ENCODE measurements at regions not wholly inside any gene's neighbourhood (a gene's known extent, or its start where the extent isn't known, plus 50 kb on each side); places are given as distances from the start of the nearest gene placed in this dataset.
"Not testable (repeated sequence)": the region's sequence is repeated elsewhere in the genome, so short reads cannot be mapped to it uniquely, and the experiment has no call there.

- Histone ChIP-seq H3K27me3 (ENCODE audit: insufficient read depth, low read depth, severe bottlenecking) (peaks cover 24% of the 10 kb centered on the region), H3K9me3 (ENCODE audit: severe bottlenecking) (no peaks in the 10 kb centered on the region), H3K27ac (no peak overlapping the region), H3K36me3 (no peaks in the 10 kb centered on the region), H3K4me3 (ENCODE audit: low read depth, low read length) (no peak overlapping the region)
- TF ChIP-seq CTCF (IDR thresholded peaks at IDR 0.05; ENCODE audit: low read depth, low read length) = no peak
- no peak for DNase-seq
These were observed 711.5 kb upstream of the PITX2 start for GRCh38 chr4:111334361-111334760.

GRCh38 chr4:111337186-111337876, 714.5 kb upstream of the PITX2 start:
- peaks cover 21% of the 10 kb centered on the region for H3K27me3 ChIP-seq (ENCODE audit: insufficient read depth, low read depth, severe bottlenecking)
- H3K9me3 ChIP-seq (ENCODE audit: severe bottlenecking); DNase-seq; H3K4me3 ChIP-seq (ENCODE audit: low read depth, low read length); H3K36me3 ChIP-seq; H3K27ac ChIP-seq: not testable (repeated sequence)

GRCh38 chr4:111359602-111360001, 736.7 kb upstream of the PITX2 start:
- no peak for TF ChIP-seq CTCF (IDR thresholded peaks at IDR 0.05; ENCODE audit: low read depth, low read length)
- Histone ChIP-seq H3K27ac (no peak overlapping the region), H3K9me3 (ENCODE audit: severe bottlenecking) (no peaks in the 10 kb centered on the region), H3K36me3 (no peaks in the 10 kb centered on the region), H3K27me3 (ENCODE audit: insufficient read depth, low read depth, severe bottlenecking) (peaks cover 30% of the 10 kb centered on the region), H3K4me3 (ENCODE audit: low read depth, low read length) (no peak overlapping the region)
- no peak for DNase-seq

- H3K9me3 ChIP-seq (ENCODE audit: severe bottlenecking) = no peaks in the 10 kb centered on the region
- no peak for DNase-seq
- H3K4me3 ChIP-seq (ENCODE audit: low read depth, low read length) = no peak overlapping the region
- no peak overlapping the region for H3K27ac ChIP-seq
- TF ChIP-seq CTCF (IDR thresholded peaks at IDR 0.05; ENCODE audit: low read depth, low read length) = no peak
- no peaks in the 10 kb centered on the region for H3K36me3 ChIP-seq
- peaks cover 23% of the 10 kb centered on the region for H3K27me3 ChIP-seq (ENCODE audit: insufficient read depth, low read depth, severe bottlenecking)
These were observed 738.0 kb upstream of the PITX2 start for GRCh38 chr4:111360906-111361305.

- Histone ChIP-seq H3K4me3 (ENCODE audit: low read depth, low read length) (no peak overlapping the region), H3K27ac (no peak overlapping the region), H3K27me3 (ENCODE audit: insufficient read depth, low read depth, severe bottlenecking) (peaks cover 24% of the 10 kb centered on the region), H3K36me3 (no peaks in the 10 kb centered on the region), H3K9me3 (ENCODE audit: severe bottlenecking) (no peaks in the 10 kb centered on the region)
- DNase-seq = no peak
- no peak for TF ChIP-seq CTCF (IDR thresholded peaks at IDR 0.05; ENCODE audit: low read depth, low read length)
These were observed 740.1 kb upstream of the PITX2 start for GRCh38 chr4:111362941-111363361.

- H3K36me3 ChIP-seq; H3K9me3 ChIP-seq (ENCODE audit: severe bottlenecking); H3K27ac ChIP-seq; H3K4me3 ChIP-seq (ENCODE audit: low read depth, low read length); DNase-seq: not testable (repeated sequence)
- peaks cover 19% of the 10 kb centered on the region for H3K27me3 ChIP-seq (ENCODE audit: insufficient read depth, low read depth, severe bottlenecking)
These were observed 755.0 kb upstream of the PITX2 start for GRCh38 chr4:111377880-111378279.

GRCh38 chr4:111388561-111388960, 756.7 kb upstream of the FAM241A start:
- Histone ChIP-seq H3K27me3 (ENCODE audit: insufficient read depth, low read depth, severe bottlenecking) (peaks cover 16% of the 10 kb centered on the region), H3K36me3 (no peaks in the 10 kb centered on the region), H3K9me3 (ENCODE audit: severe bottlenecking) (no peaks in the 10 kb centered on the region), H3K27ac (no peak overlapping the region), H3K4me3 (ENCODE audit: low read depth, low read length) (no peak overlapping the region)
- no peak for TF ChIP-seq CTCF (IDR thresholded peaks at IDR 0.05; ENCODE audit: low read depth, low read length)
- DNase-seq = no peak

Measured in WERI-Rb-1 (cell line).